PC-3 (cell line): ENCODE measurements at regions not wholly inside any gene's neighbourhood (a gene's known extent, or its start where the extent isn't known, plus 50 kb on each side); places are given as distances from the start of the nearest gene placed in this dataset.

Source experiments
- CTCF ChIP-seq: fragments of 300-600 bp; sonication (generic); conservative IDR thresholded peaks from 2 replicates; pipeline ENCODE4 v1.5.1; 2017; ENCODE audit warnings: antibody characterized with exemption, low read depth, mild to moderate bottlenecking, low read length
- EZH2phosphoT487 ChIP-seq: fragments of 300-600 bp; sonication (generic); IDR thresholded peaks from 2 replicates; pipeline ENCODE4 v1.6.1; 2018; ENCODE audit warnings: mild to moderate bottlenecking, antibody characterized with exemption, low read length, borderline replicate concordance

- TF ChIP-seq CTCF = no peak
- TF ChIP-seq EZH2phosphoT487 = no peak
These were observed 60.1 kb upstream of the OTX2 start for GRCh38 chr14:56870336-56870735.
